NCI-H82 treated with DMSO at 0.1 percent for 48 hours (cell line): ENCODE measurements at regions not wholly inside any gene's neighbourhood (a gene's known extent, or its start where the extent isn't known, plus 50 kb on each side); places are given as distances from the start of the nearest gene placed in this dataset.

Experiments
- DNase-seq: peaks from one replicate; lab custom pipeline; 2025; ENCODE audit not compliant: unreplicated experiment; lab: John Stamatoyannopoulos, UW

- DNase-seq, result no peak
These were observed 193.0 kb downstream of the BMP7 start for GRCh38 chr20:57073402-57073801.

GRCh38 chr20:57074386-57074785 is 192.1 kb downstream of the BMP7 start:
- no peak for DNase-seq

GRCh38 chr20:57075181-57075580 is 191.3 kb downstream of the BMP7 start:
- no peak for DNase-seq

- no peak for DNase-seq
These were observed 190.8 kb downstream of the BMP7 start for GRCh38 chr20:57075603-57076002.

- DNase-seq, result no peak
These were observed 190.2 kb downstream of the BMP7 start for GRCh38 chr20:57076152-57076652.

- DNase-seq, result no peak
These were observed 189.5 kb downstream of the BMP7 start for GRCh38 chr20:57076951-57077350.

- DNase-seq, result no peak
These were observed 188.3 kb downstream of the BMP7 start for GRCh38 chr20:57078116-57078515.

GRCh38 chr20:57079031-57080005 is 187.1 kb downstream of the BMP7 start:
- no peak for DNase-seq

GRCh38 chr20:57080796-57081195 is 185.6 kb downstream of the BMP7 start:
- DNase-seq, result no peak

- no peak for DNase-seq
These were observed 184.0 kb downstream of the BMP7 start for GRCh38 chr20:57082357-57082945.

- DNase-seq, result no peak
These were observed 183.4 kb downstream of the BMP7 start for GRCh38 chr20:57083072-57083471.

GRCh38 chr20:57086066-57086465 is 180.4 kb downstream of the BMP7 start:
- no peak for DNase-seq

GRCh38 chr20:57087102-57087501 is 179.3 kb downstream of the BMP7 start:
- DNase-seq, result no peak

GRCh38 chr20:57087705-57088104 is 178.7 kb downstream of the BMP7 start:
- DNase-seq, result no peak

- DNase-seq, result peak; percentile 58
These were observed 178.0 kb downstream of the BMP7 start for GRCh38 chr20:57088436-57088835.

GRCh38 chr20:57089699-57090144 is 176.7 kb downstream of the BMP7 start:
- DNase-seq, result peak; percentile 30

GRCh38 chr20:57090590-57091560 is 175.6 kb downstream of the BMP7 start:
- no peak for DNase-seq

GRCh38 chr20:57091748-57092111 is 174.7 kb downstream of the BMP7 start:
- DNase-seq, result no peak

- peak; percentile 34 for DNase-seq
These were observed 174.1 kb downstream of the BMP7 start for GRCh38 chr20:57092112-57092899.

GRCh38 chr20:57092900-57093530 is 173.4 kb downstream of the BMP7 start:
- DNase-seq, result no peak
